HAP-1 (cell line): ENCODE measurements at regions not wholly inside any gene's neighbourhood (a gene's known extent, or its start where the extent isn't known, plus 50 kb on each side); places are given as distances from the start of the nearest gene placed in this dataset.

Experiments used
- DNase-seq, 2 experiments: peaks; one replicate each; pipeline ENCODE4 v3.0.0-alpha.2; 2016 to 2020; ENCODE audit warnings: low spot score in 2 of 2
- H3K27me3 ChIP-seq: fragments of 250-450 bp; sonication (Bioruptor Pico); 2 replicates; pipeline ENCODE4 v1.5.1; 2020; ENCODE audit warnings: low read depth, mild to moderate bottlenecking, moderate library complexity
- H3K36me3 ChIP-seq: fragments of 250-450 bp; sonication (Bioruptor Pico); replicated peaks from 2 replicates; pipeline ENCODE4 v1.5.1; 2020; ENCODE audit warnings: mild to moderate bottlenecking
- H3K4me1 ChIP-seq: fragments of 250-450 bp; sonication (Bioruptor Pico); 2 replicates; pipeline ENCODE4 v1.5.1; 2020; ENCODE audit warnings: mild to moderate bottlenecking
- H3K4me3 ChIP-seq: fragments of 250-450 bp; sonication (Bioruptor Pico); 2 replicates; pipeline ENCODE4 v1.5.1; 2020; ENCODE audit warnings: mild to moderate bottlenecking, moderate library complexity
- H3K9me3 ChIP-seq: fragments of 250-450 bp; sonication (Bioruptor Pico); 2 replicates; pipeline ENCODE4 v1.5.1; 2020; ENCODE audit warnings: mild to moderate bottlenecking, moderate library complexity
- in situ Hi-C: fragments of 300-500 bp; cut with MboI; formaldehyde crosslinking; loops from 3 replicates; pipeline ENCODE4 v1.14.3; 2020; ENCODE audit warnings: low sequenced_read_pairs, inconsistent platforms, mixed read lengths

- Histone ChIP-seq H3K36me3 (no peaks in the 10 kb centered on the region), H3K27me3 (no peaks in the 10 kb centered on the region), H3K9me3 (0 out of 2 replicates have a peak, but pooled peaks cover 2% of the 10 kb centered on the region), H3K4me3 (no peak overlapping the region), H3K4me1 (no peaks in the 10 kb centered on the region)
- in situ Hi-C loops, result no loop called here
- no peak for DNase-seq
These were observed 347.9 kb downstream of the LTN1 start for GRCh38 chr21:28644762-28645161.

- Histone ChIP-seq H3K9me3 (0 out of 2 replicates have a peak, but pooled peaks cover 2% of the 10 kb centered on the region), H3K36me3 (no peaks in the 10 kb centered on the region), H3K27me3 (no peaks in the 10 kb centered on the region), H3K4me1 (no peaks in the 10 kb centered on the region), H3K4me3 (no peak overlapping the region)
- no peak for DNase-seq
- in situ Hi-C loops, result no loop called here
These were observed 349.8 kb downstream of the LTN1 start for GRCh38 chr21:28642891-28643290.

GRCh38 chr21:28641731-28642130 is 350.9 kb downstream of the LTN1 start:
- H3K9me3 ChIP-seq, result peaks cover 3% of the 10 kb centered on the region; the same call in 1 of the 2 replicates
- no peak overlapping the region for H3K4me3 ChIP-seq
- H3K4me1 ChIP-seq, result no peaks in the 10 kb centered on the region
- no peaks in the 10 kb centered on the region for H3K36me3 ChIP-seq
- H3K27me3 ChIP-seq, result no peaks in the 10 kb centered on the region
- DNase-seq, result no peak
- in situ Hi-C loops, result no loop called here

GRCh38 chr21:28640326-28640725 is 352.4 kb downstream of the LTN1 start:
- in situ Hi-C loops, result no loop called here
- no peaks in the 10 kb centered on the region for H3K4me1 ChIP-seq
- peaks cover 4% of the 10 kb centered on the region; the same call in 1 of the 2 replicates for H3K9me3 ChIP-seq
- DNase-seq, result no peak
- no peaks in the 10 kb centered on the region for H3K36me3 ChIP-seq
- H3K27me3 ChIP-seq, result no peaks in the 10 kb centered on the region
- no peak overlapping the region for H3K4me3 ChIP-seq

- H3K4me3 ChIP-seq, result no peak overlapping the region
- H3K36me3 ChIP-seq, result no peaks in the 10 kb centered on the region
- no peaks in the 10 kb centered on the region for H3K4me1 ChIP-seq
- in situ Hi-C loops, result no loop called here
- DNase-seq, result no peak
- H3K9me3 ChIP-seq, result peaks cover 4% of the 10 kb centered on the region; the same call in 1 of the 2 replicates
- no peaks in the 10 kb centered on the region for H3K27me3 ChIP-seq
These were observed 352.9 kb downstream of the LTN1 start for GRCh38 chr21:28639737-28640136.

- no peaks in the 10 kb centered on the region for H3K27me3 ChIP-seq
- no peak for DNase-seq
- in situ Hi-C loops, result no loop called here
- peaks cover 4% of the 10 kb centered on the region; the same call in 1 of the 2 replicates for H3K9me3 ChIP-seq
- no peaks in the 10 kb centered on the region for H3K36me3 ChIP-seq
- no peak overlapping the region for H3K4me3 ChIP-seq
- H3K4me1 ChIP-seq, result no peaks in the 10 kb centered on the region
These were observed 355.7 kb downstream of the LTN1 start for GRCh38 chr21:28636752-28637691.

- Histone ChIP-seq H3K4me3 (no peak overlapping the region), H3K9me3 (peaks cover 2% of the 10 kb centered on the region; the same call in 1 of the 2 replicates)
- no peak for DNase-seq
These were observed 357.1 kb downstream of the LTN1 start for GRCh38 chr21:28635541-28635940.

GRCh38 chr21:28633839-28634555 is 358.7 kb downstream of the LTN1 start:
- H3K4me1 ChIP-seq, result no peaks in the 10 kb centered on the region
- no peaks in the 10 kb centered on the region for H3K36me3 ChIP-seq
- H3K4me3 ChIP-seq, result no peak overlapping the region
- DNase-seq, result no peak
- no peaks in the 10 kb centered on the region for H3K27me3 ChIP-seq
- in situ Hi-C loops, result no loop called here
- H3K9me3 ChIP-seq, result peaks cover 2% of the 10 kb centered on the region; the same call in 1 of the 2 replicates

More at GRCh38 chr21:28635541-28635940, 357.1 kb downstream of the LTN1 start:
- H3K36me3 ChIP-seq, result no peaks in the 10 kb centered on the region
- no peaks in the 10 kb centered on the region for H3K4me1 ChIP-seq
- in situ Hi-C loops, result no loop called here
- no peaks in the 10 kb centered on the region for H3K27me3 ChIP-seq

GRCh38 chr21:28632755-28633408 is 359.8 kb downstream of the LTN1 start:
- DNase-seq, result no peak
- Histone ChIP-seq H3K27me3 (no peaks in the 10 kb centered on the region), H3K4me3 (no peak overlapping the region), H3K36me3 (no peaks in the 10 kb centered on the region), H3K9me3 (peaks cover 2% of the 10 kb centered on the region; the same call in 1 of the 2 replicates), H3K4me1 (no peaks in the 10 kb centered on the region)
- in situ Hi-C loops, result no loop called here

GRCh38 chr21:28627691-28628090 is 365.0 kb downstream of the LTN1 start:
- in situ Hi-C loops, result no loop called here
- H3K36me3 ChIP-seq, result no peaks in the 10 kb centered on the region
- no peak overlapping the region for H3K4me3 ChIP-seq
- H3K9me3 ChIP-seq, result 0 out of 2 replicates have a peak, but pooled peaks cover 3% of the 10 kb centered on the region
- H3K27me3 ChIP-seq, result no peaks in the 10 kb centered on the region
- no peaks in the 10 kb centered on the region for H3K4me1 ChIP-seq
- DNase-seq, result no peak

GRCh38 chr21:28627261-28627660 is 365.4 kb downstream of the LTN1 start:
- H3K27me3 ChIP-seq, result no peaks in the 10 kb centered on the region
- no peaks in the 10 kb centered on the region for H3K36me3 ChIP-seq
- 0 out of 2 replicates have a peak, but pooled peaks cover 3% of the 10 kb centered on the region for H3K9me3 ChIP-seq
- no peaks in the 10 kb centered on the region for H3K4me1 ChIP-seq
- no peak overlapping the region for H3K4me3 ChIP-seq
- DNase-seq, result no peak
- in situ Hi-C loops, result no loop called here

- in situ Hi-C loops, result no loop called here
- 0 out of 2 replicates have a peak, but pooled peaks cover 3% of the 10 kb centered on the region for H3K9me3 ChIP-seq
- no peak for DNase-seq
- no peaks in the 10 kb centered on the region for H3K27me3 ChIP-seq
- no peaks in the 10 kb centered on the region for H3K36me3 ChIP-seq
- no peak overlapping the region for H3K4me3 ChIP-seq
- no peaks in the 10 kb centered on the region for H3K4me1 ChIP-seq
These were observed 368.1 kb downstream of the LTN1 start for GRCh38 chr21:28624626-28625025.

- in situ Hi-C loops, result no loop called here
- no peaks in the 10 kb centered on the region for H3K36me3 ChIP-seq
- no peaks in the 10 kb centered on the region for H3K9me3 ChIP-seq
- no peaks in the 10 kb centered on the region for H3K27me3 ChIP-seq
- no peak for DNase-seq
- no peak overlapping the region for H3K4me3 ChIP-seq
- H3K4me1 ChIP-seq, result no peaks in the 10 kb centered on the region
These were observed 375.4 kb downstream of the LTN1 start for GRCh38 chr21:28617300-28617699.
